CD4-positive, alpha-beta memory T cell (primary cell): ENCODE measurements at regions not wholly inside any gene's neighbourhood (a gene's known extent, or its start where the extent isn't known, plus 50 kb on each side); places are given as distances from the start of the nearest gene placed in this dataset.

Experiments used
- CTCF ChIA-PET: fragments of 350-600 bp; sonication (Branson Sonifier 250); formaldehyde crosslinking; loops from one replicate; lab custom pipeline; 2021; ENCODE audit warnings: inconsistent platforms; ENCODE audit not compliant: partially characterized antibody; lab: Charles Lee
- POLR2A ChIA-PET: fragments of 350-600 bp; sonication (Branson Sonifier 250); formaldehyde crosslinking; loops from one replicate; lab custom pipeline; 2021; ENCODE audit not compliant: partially characterized antibody; lab: Charles Lee
- DNase-seq, 5 donors: peaks; one replicate each; pipeline versions ENCODE4 v3.0.0 to v3.0.0-alpha.2; 2020 to 2022; ENCODE audit warnings: mixed read lengths in 1 of 5
- H3K27ac ChIP-seq: one replicate; pipeline ENCODE4 v1.7.0; 2013; ENCODE audit warnings: low read depth, low read length
- H3K27me3 ChIP-seq: 2 replicates; pipeline ENCODE4 v1.7.0; 2013; ENCODE audit warnings: mild to moderate bottlenecking, low read length, moderate library complexity; ENCODE audit not compliant: insufficient read depth
- H3K36me3 ChIP-seq: 2 replicates; pipeline ENCODE4 v1.7.0; 2013; ENCODE audit warnings: mild to moderate bottlenecking, low read length, moderate library complexity; ENCODE audit not compliant: insufficient read depth
- H3K4me1 ChIP-seq: 2 replicates; pipeline ENCODE4 v1.7.0; 2013; ENCODE audit warnings: mild to moderate bottlenecking, low read length, moderate library complexity; ENCODE audit not compliant: insufficient read depth
- H3K4me3 ChIP-seq, 2 donors: one replicate each; pipeline ENCODE4 v1.7.0; 2013; ENCODE audit warnings: low read length in 2 of 2, mild to moderate bottlenecking in 1 of 2
- H3K9me3 ChIP-seq, 2 donors: one replicate each; pipeline ENCODE4 v1.7.0; 2013; ENCODE audit warnings: low read length in 2 of 2, control low read depth in 1 of 2; ENCODE audit not compliant: control insufficient read depth in 1 of 2
- H3K27ac Mint-ChIP-seq, 7 donors: one replicate each; pipeline ENCODE4 v1.8.0; 2020 to 2021; ENCODE audit warnings: mixed read lengths in 7 of 7, mild to moderate bottlenecking in 6 of 7, inconsistent platforms in 3 of 7, moderate library complexity in 3 of 7
- H3K27me3 Mint-ChIP-seq, 2 donors: one replicate each; pipeline ENCODE4 v1.8.0; 2020 to 2021; ENCODE audit warnings: mixed read lengths in 2 of 2
- H3K36me3 Mint-ChIP-seq, 2 donors: one replicate each; pipeline ENCODE4 v1.8.0; 2020 to 2021; ENCODE audit warnings: mixed read lengths in 2 of 2, inconsistent platforms in 1 of 2, mild to moderate bottlenecking in 1 of 2
- H3K4me1 Mint-ChIP-seq, 4 donors: one replicate each; pipeline ENCODE4 v1.8.0; 2020 to 2021; ENCODE audit warnings: mixed read lengths in 4 of 4, mild to moderate bottlenecking in 1 of 4
- H3K4me3 Mint-ChIP-seq, 8 donors: one replicate each; pipeline ENCODE4 v1.8.0; 2020 to 2021; ENCODE audit warnings: mixed read lengths in 8 of 8, mild to moderate bottlenecking in 7 of 8, moderate library complexity in 6 of 8, inconsistent platforms in 3 of 8
- H3K9me3 Mint-ChIP-seq, 8 donors: one replicate each; pipeline ENCODE4 v1.8.0; 2020 to 2021; ENCODE audit warnings: mixed read lengths in 8 of 8, mild to moderate bottlenecking in 5 of 8, inconsistent platforms in 3 of 8, moderate library complexity in 1 of 8
- intact Hi-C: fragments of 100-400 bp; cut with micrococcal nuclease; formaldehyde crosslinking; loops from one replicate; pipeline ENCODE4 v1.15.1; 2023

DNA sequence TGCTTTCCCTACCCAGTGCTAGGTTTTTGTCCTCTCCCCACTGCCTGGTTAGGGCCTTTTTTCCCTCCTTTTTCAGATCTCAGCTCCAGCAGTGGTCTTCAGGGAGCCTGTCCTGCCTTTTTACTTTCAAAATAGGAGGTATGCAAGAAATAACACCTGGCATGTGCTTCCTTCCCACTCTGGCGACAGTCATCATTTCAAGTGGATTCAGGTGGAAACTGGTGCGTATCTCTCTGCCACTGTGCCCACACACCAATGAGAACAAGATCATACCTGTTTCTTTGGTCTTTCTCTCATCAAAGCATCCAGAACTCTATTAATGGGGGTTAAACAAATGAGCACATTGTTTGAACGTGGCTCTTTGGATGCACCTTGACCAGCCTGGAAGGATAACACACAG lies 95.7 kb upstream of the GGTLC1 start:
- H3K4me3 Mint-ChIP-seq = no peak overlapping the region
- H3K27ac Mint-ChIP-seq = no peak overlapping the region
- no peaks in the 10 kb centered on the region for H3K4me1 ChIP-seq
- H3K27me3 ChIP-seq = no peaks in the 10 kb centered on the region
- no peak overlapping the region for H3K27ac ChIP-seq
- no peak for DNase-seq
- peaks cover 0 to 2% (median 0%) of the 10 kb centered on the region in 8 donors for H3K9me3 Mint-ChIP-seq
- POLR2A ChIA-PET = no interaction called here
- intact Hi-C loops = no loop called here
- no peaks in the 10 kb centered on the region for H3K36me3 ChIP-seq
- H3K36me3 Mint-ChIP-seq = no peaks in the 10 kb centered on the region
- CTCF ChIA-PET = interaction anchor here (1.3 kb wide), 1 partner anchor 18 kb away, joined by 4 read pairs; no protein-coding TSS in a partner anchor
- no peaks in the 10 kb centered on the region for H3K9me3 ChIP-seq
- H3K4me3 ChIP-seq = no peak overlapping the region
- H3K4me1 Mint-ChIP-seq = no peaks in the 10 kb centered on the region
- H3K27me3 Mint-ChIP-seq = peaks cover 0 to 3% of the 10 kb centered on the region in 2 donors

DNA sequence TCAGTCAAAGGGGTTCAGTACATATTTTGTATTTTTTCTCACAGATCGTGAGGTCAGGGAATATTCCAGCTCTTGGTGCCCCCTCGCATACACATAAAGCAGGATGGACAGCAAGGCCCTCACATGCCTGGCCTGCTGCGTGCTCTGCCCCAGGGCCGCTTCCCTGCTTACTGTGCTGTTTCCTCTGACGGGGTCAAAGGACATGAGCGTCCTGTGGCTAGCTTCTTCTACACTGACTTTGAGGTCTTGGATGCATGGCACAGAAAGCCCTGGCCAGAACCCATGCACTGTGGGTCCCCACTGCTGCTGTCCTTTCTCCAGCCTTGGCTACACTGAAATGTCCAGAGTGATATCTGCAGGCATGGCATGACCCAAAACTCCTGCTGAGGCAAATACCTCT lies 92.5 kb upstream of the GGTLC1 start:
- Mint-ChIP-seq H3K4me1 (no peaks in the 10 kb centered on the region), H3K36me3 (no peaks in the 10 kb centered on the region), H3K9me3 (peaks cover 0 to 3% (median 0%) of the 10 kb centered on the region in 8 donors), H3K27me3 (peaks cover 0 to 3% of the 10 kb centered on the region in 2 donors), H3K4me3 (no peak overlapping the region), H3K27ac (no peak overlapping the region)
- CTCF ChIA-PET = no interaction called here
- no peak for DNase-seq
- H3K27ac ChIP-seq = no peak overlapping the region
- H3K4me3 ChIP-seq = no peak overlapping the region
- H3K4me1 ChIP-seq = no peaks in the 10 kb centered on the region
- intact Hi-C loops = no loop called here
- no peaks in the 10 kb centered on the region for H3K9me3 ChIP-seq
- no peaks in the 10 kb centered on the region for H3K36me3 ChIP-seq
- no peaks in the 10 kb centered on the region for H3K27me3 ChIP-seq
- POLR2A ChIA-PET = no interaction called here

DNA sequence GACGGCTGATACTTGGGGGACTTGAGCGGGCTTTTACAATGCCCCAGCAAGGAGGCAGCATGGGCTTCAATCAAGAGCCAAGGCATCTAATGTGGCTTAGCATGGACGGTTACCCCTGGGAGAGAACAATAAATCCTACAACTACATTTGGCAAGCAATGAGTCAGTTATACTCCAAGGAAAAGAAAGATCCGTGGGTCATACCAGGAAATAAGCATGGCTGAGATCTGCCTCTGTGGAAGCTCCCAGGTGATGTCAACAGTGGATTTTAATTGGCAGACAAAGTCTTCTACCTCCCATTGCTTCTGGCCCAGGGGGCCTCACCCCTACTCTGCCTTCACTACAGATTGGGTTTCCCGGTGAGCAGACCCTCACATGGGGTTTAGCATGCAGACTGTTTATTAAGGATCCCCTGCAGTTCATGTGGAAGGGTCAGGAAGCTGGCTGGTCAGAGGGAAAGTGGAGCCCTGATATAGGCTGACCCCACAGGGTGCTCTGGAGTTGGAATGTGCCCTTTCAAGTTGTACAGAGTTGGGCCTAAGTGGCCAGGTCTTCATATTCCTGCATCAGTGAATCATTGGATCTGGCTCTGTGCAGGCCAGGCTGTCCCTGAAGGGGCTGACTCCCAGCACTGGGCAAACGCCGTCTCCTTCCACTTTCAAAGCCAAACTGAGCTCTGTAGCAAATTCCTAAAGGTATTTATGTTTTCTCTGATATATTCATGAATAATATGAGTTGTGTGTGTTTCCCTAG lies 91.3 kb upstream of the GGTLC1 start:
- POLR2A ChIA-PET = no interaction called here

DNA sequence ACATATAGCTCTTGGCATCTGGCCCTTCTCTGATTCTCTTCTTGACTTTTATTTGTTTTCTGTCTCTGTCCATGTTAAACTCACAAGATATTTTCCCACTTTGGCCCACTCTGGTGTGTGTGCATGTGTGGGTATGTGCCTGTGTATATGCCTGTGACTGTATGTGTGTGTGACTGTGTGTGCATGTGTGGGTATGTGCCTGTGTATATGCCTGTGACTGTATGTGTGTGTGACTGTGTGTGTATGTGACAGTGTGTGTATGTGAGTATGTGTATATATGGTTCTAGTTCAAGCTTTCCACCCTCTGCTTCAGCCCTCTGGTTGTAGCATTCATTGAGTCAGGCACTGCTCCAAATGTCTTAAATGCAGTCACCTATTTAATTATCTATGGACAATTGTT lies 88.6 kb upstream of the GGTLC1 start:
- Histone ChIP-seq H3K36me3 (no peaks in the 10 kb centered on the region), H3K27ac (no peak overlapping the region), H3K9me3 (no peaks in the 10 kb centered on the region), H3K27me3 (no peaks in the 10 kb centered on the region), H3K4me1 (no peaks in the 10 kb centered on the region), H3K4me3 (no peak overlapping the region)
- Mint-ChIP-seq H3K9me3 (peaks cover 0 to 7% (median 0%) of the 10 kb centered on the region in 8 donors), H3K27ac (no peak overlapping the region), H3K4me1 (peaks cover 0 to 2% (median 0%) of the 10 kb centered on the region in 4 donors), H3K4me3 (no peak overlapping the region), H3K36me3 (no peaks in the 10 kb centered on the region), H3K27me3 (no peaks in the 10 kb centered on the region)
- POLR2A ChIA-PET = no interaction called here
- CTCF ChIA-PET = no interaction called here
- intact Hi-C loops = no loop called here
- DNase-seq = no peak

More for the DNA sequence above, 91.3 kb upstream of the GGTLC1 start:
- peaks cover 0 to 3% (median 0%) of the 10 kb centered on the region in 8 donors for H3K9me3 Mint-ChIP-seq
- intact Hi-C loops = no loop called here
- no peaks in the 10 kb centered on the region for H3K27me3 ChIP-seq
- H3K4me1 ChIP-seq = no peaks in the 10 kb centered on the region
- H3K27me3 Mint-ChIP-seq = peaks cover 0 to 3% of the 10 kb centered on the region in 2 donors
- H3K4me3 Mint-ChIP-seq = no peak overlapping the region
- H3K27ac Mint-ChIP-seq = no peak overlapping the region
- H3K9me3 ChIP-seq = no peaks in the 10 kb centered on the region
- DNase-seq = no peak
- no peaks in the 10 kb centered on the region for H3K4me1 Mint-ChIP-seq
- H3K36me3 ChIP-seq = no peaks in the 10 kb centered on the region
- no peak overlapping the region for H3K27ac ChIP-seq
- no peaks in the 10 kb centered on the region for H3K36me3 Mint-ChIP-seq
- CTCF ChIA-PET = no interaction called here
- H3K4me3 ChIP-seq = no peak overlapping the region

DNA sequence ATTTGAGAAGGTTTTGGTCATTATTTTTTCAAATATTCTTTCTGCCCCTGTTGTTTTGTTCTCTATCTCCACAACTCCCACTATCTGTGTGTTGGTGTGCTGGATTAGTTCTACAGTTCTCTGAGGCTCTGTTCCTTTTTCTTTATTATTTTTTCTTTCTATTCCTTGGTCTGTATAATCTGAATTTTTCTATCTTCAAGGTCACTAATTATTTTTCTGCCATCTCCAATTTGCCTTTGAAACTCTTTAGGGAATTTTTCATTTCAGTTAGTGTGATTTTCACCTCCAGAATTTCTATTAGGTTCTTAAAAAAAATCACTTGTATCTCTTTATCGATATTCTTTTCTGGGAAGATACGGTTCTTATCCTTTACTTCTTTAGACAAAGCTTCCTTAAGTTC lies 82.1 kb upstream of the GGTLC1 start:
- Histone ChIP-seq H3K27ac (no peak overlapping the region), H3K36me3 (no peaks in the 10 kb centered on the region), H3K27me3 (no peaks in the 10 kb centered on the region), H3K9me3 (no peaks in the 10 kb centered on the region), H3K4me3 (no peak overlapping the region), H3K4me1 (peaks cover 10% of the 10 kb centered on the region)
- Mint-ChIP-seq H3K36me3 (peaks cover 3 to 17% of the 10 kb centered on the region in 2 donors), H3K4me1 (peaks cover 8 to 12% (median 9%) of the 10 kb centered on the region in 4 donors), H3K9me3 (peaks cover 0 to 36% (median 23%) of the 10 kb centered on the region in 8 donors), H3K27me3 (no peaks in the 10 kb centered on the region), H3K27ac (no peak overlapping the region), H3K4me3 (no peak overlapping the region)
- intact Hi-C loops = no loop called here
- DNase-seq = no peak
- ChIA-PET CTCF (no interaction called here), POLR2A (no interaction called here)

DNA sequence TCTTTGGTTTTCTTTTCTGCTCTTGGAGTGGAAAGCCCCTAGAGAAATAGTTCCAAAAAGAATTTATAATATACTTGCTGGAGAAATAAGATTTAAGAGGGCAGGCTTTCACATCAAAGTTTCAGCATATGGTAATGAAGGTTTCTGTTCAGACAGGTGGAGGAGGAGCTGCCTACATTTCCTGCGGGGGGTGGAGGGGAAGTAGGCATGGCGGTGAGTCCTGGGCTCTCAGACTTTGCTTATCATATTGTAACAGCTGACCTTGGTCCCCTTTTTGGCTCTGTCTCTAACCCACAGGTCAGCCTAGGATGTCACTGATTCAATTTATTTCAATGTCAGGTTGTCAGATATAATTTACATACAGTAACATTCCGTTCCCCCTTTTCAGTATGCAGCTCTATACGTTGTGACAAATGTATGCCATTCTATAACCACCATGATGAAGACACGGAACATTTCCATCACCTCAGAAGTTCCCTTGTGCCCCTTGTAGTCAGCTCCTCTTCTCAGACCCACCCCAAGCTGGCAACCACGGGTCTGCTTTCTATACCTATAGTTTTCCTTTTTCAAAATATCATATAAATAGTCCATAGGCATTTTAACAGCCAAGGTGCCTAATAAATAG lies 77.6 kb upstream of the GGTLC1 start:
- Histone ChIP-seq H3K36me3 (no peaks in the 10 kb centered on the region), H3K9me3 (no peaks in the 10 kb centered on the region), H3K4me3 (no peak overlapping the region), H3K27ac (no peak overlapping the region), H3K27me3 (no peaks in the 10 kb centered on the region), H3K4me1 (peaks cover 13% of the 10 kb centered on the region)
- peak overlapping the region; percentile 58 to 91 (median 78) for H3K4me3 Mint-ChIP-seq
- ChIA-PET POLR2A (interaction anchor here (0.9 to 2.1 kb wide), 4 partner anchors 22 to 44 kb away, joined by 3 to 11 read pairs (median 4); no protein-coding TSS in a partner anchor), CTCF (interaction anchor here (0.9 to 1.9 kb wide), 6 partner anchors 10 to 69 kb away, joined by 3 to 5 read pairs (median 4); no protein-coding TSS in a partner anchor)
- peaks cover under 1 to 10% of the 10 kb centered on the region in 2 donors for H3K36me3 Mint-ChIP-seq
- no peaks in the 10 kb centered on the region for H3K27me3 Mint-ChIP-seq
- peak in 4 of 5 donors; percentile 22 to 33 (median 26) for DNase-seq
- intact Hi-C loops = loop anchor here (5.0 kb wide), 1 partner anchor 39 kb away; no protein-coding TSS in a partner anchor
- H3K27ac Mint-ChIP-seq = peak overlapping the region; percentile 7 to 90 (median 56)
- peaks cover 0 to 23% (median 13%) of the 10 kb centered on the region in 8 donors for H3K9me3 Mint-ChIP-seq
- peaks cover 10 to 13% (median 11%) of the 10 kb centered on the region in 4 donors for H3K4me1 Mint-ChIP-seq

DNA sequence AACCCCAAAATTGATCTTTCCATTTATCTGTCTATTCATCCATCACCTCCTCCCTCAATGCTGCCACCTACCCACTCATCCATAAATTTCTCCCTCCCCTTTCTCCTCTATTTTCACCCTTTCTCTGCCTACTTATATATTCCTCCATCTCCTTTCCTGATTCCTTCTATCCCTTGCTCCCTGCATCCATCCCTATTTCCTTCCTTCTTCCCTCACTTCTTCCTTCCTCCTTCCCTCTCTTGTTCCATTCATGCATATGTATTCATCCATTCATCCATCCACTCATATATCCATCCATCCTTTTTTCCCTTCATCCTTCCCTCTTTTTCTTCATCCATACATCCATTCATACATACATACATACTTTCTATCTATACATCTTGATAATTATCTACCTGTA lies 76.3 kb upstream of the GGTLC1 start:
- no peak for DNase-seq
- Mint-ChIP-seq H3K4me1 (peaks cover 10 to 13% (median 11%) of the 10 kb centered on the region in 4 donors), H3K27me3 (no peaks in the 10 kb centered on the region), H3K4me3 (no peak overlapping the region), H3K27ac (peak overlapping the region in 1 of 7 donors; percentile 14), H3K9me3 (peaks cover 0 to 11% (median 3%) of the 10 kb centered on the region in 8 donors), H3K36me3 (no peaks in the 10 kb centered on the region)
- Histone ChIP-seq H3K4me3 (no peak overlapping the region), H3K9me3 (no peaks in the 10 kb centered on the region), H3K4me1 (peaks cover 13% of the 10 kb centered on the region), H3K36me3 (no peaks in the 10 kb centered on the region), H3K27ac (no peak overlapping the region), H3K27me3 (no peaks in the 10 kb centered on the region)
- ChIA-PET CTCF (no interaction called here), POLR2A (no interaction called here)
- intact Hi-C loops = loop anchor here (5.0 kb wide), 1 partner anchor 38 kb away; no protein-coding TSS in a partner anchor
